ENCODE measurements at regions not wholly inside any gene's neighbourhood (a gene's known extent, or its start where the extent isn't known, plus 50 kb on each side); places are given as distances from the start of the nearest gene placed in this dataset.

- TF ChIP-seq CTCF (conservative IDR thresholded peaks at IDR 0.05) (no peak), EZH2 (IDR thresholded peaks at IDR 0.05; ENCODE audit: low read depth) (no peak)
Observed at GRCh38 chr1:66431999-66432398, 102.0 kb upstream of the SGIP1 start.

Measured in PC-9 (cell line).